ENCODE measurements at regions not wholly inside any gene's neighbourhood (a gene's known extent, or its start where the extent isn't known, plus 50 kb on each side); places are given as distances from the start of the nearest gene placed in this dataset.

DNA sequence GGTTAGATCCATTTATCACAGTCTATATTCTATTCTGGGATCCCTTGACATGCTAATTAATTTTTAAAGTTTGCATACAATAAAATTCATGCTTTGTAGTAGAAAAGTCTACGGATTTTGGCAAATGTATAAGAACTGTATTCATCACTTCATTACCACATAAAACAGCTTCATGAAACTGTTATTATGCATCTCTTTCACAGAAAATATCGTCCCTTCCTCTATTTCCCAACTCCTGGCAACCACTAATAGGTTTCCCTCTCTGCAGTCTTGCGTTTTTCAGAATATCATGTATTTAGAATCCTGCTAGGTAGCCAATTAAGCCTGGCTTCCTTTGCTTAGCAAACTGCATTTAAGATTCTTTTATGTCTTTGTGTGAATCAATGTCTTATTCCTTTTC lies 441.3 kb upstream of the RGS17 start:
- DNase-seq (ENCODE audit: low read depth in 2 of 2), result no peak
- no peak overlapping the region for H3K9ac ChIP-seq (ENCODE audit: insufficient read depth, low read length)
- TF ChIP-seq CTCF (conservative IDR thresholded peaks at IDR 0.05 in 1 of 2, IDR thresholded peaks at IDR 0.05 in 1 of 2; ENCODE audit: low read depth in 1 of 2, low read length in 2 of 2) (no peak), EZH2 (IDR thresholded peaks at IDR 0.05; ENCODE audit: low read length, missing control alignments) (no peak)
- H3K36me3 ChIP-seq (ENCODE audit: control insufficient read depth, insufficient read depth, low read length), result no peaks in the 10 kb centered on the region
- no peaks in the 10 kb centered on the region for H3K27me3 ChIP-seq (ENCODE audit: control insufficient read depth, insufficient read depth, low read length)
- H3K4me3 ChIP-seq (replicated peaks in 1 of 4; ENCODE audit: control extremely low read depth in 1 of 4, insufficient read depth in 1 of 4, low read depth in 3 of 4, low read length in 4 of 4), result no peak overlapping the region
- H3K4me1 ChIP-seq (ENCODE audit: control insufficient read depth, extremely low read depth, insufficient read depth, low read length), result no peaks in the 10 kb centered on the region
- no peak overlapping the region for H2AFZ ChIP-seq (ENCODE audit: low read length)
- H3K27ac ChIP-seq (ENCODE audit: insufficient read depth, low read length), result no peak overlapping the region
- H4K20me1 ChIP-seq (ENCODE audit: control insufficient read depth, extremely low read depth, insufficient read depth, low read length), result no peaks in the 10 kb centered on the region
- no peak overlapping the region for H3K4me2 ChIP-seq (ENCODE audit: extremely low read depth, insufficient read depth, low read length)
- no peaks in the 10 kb centered on the region for H3K79me2 ChIP-seq (ENCODE audit: control insufficient read depth, insufficient read depth, low read length)
- H3K9me3 ChIP-seq (ENCODE audit: control insufficient read depth, insufficient read depth, low read depth, low read length), result no peaks in the 10 kb centered on the region

- Histone ChIP-seq H3K36me3 (ENCODE audit: control insufficient read depth, insufficient read depth, low read length) (no peaks in the 10 kb centered on the region), H3K9ac (ENCODE audit: insufficient read depth, low read length) (no peak overlapping the region), H4K20me1 (ENCODE audit: control insufficient read depth, extremely low read depth, insufficient read depth, low read length) (no peaks in the 10 kb centered on the region), H3K4me3 (replicated peaks in 1 of 4; ENCODE audit: control extremely low read depth in 1 of 4, insufficient read depth in 1 of 4, low read depth in 3 of 4, low read length in 4 of 4) (no peak overlapping the region), H3K4me2 (ENCODE audit: extremely low read depth, insufficient read depth, low read length) (no peak overlapping the region), H3K79me2 (ENCODE audit: control insufficient read depth, insufficient read depth, low read length) (no peaks in the 10 kb centered on the region), H3K4me1 (ENCODE audit: control insufficient read depth, extremely low read depth, insufficient read depth, low read length) (no peaks in the 10 kb centered on the region), H3K27me3 (ENCODE audit: control insufficient read depth, insufficient read depth, low read length) (no peaks in the 10 kb centered on the region), H2AFZ (ENCODE audit: low read length) (no peak overlapping the region), H3K9me3 (ENCODE audit: control insufficient read depth, insufficient read depth, low read depth, low read length) (no peaks in the 10 kb centered on the region), H3K27ac (ENCODE audit: insufficient read depth, low read length) (no peak overlapping the region)
- peak; percentile 9 to 41 for DNase-seq (ENCODE audit: low read depth in 2 of 2)
- no peak for TF ChIP-seq EZH2 (IDR thresholded peaks at IDR 0.05; ENCODE audit: low read length, missing control alignments)
- no peak for TF ChIP-seq CTCF (conservative IDR thresholded peaks at IDR 0.05 in 1 of 2, IDR thresholded peaks at IDR 0.05 in 1 of 2; ENCODE audit: low read depth in 1 of 2, low read length in 2 of 2)
These were observed 437.5 kb upstream of the RGS17 start for GRCh38 chr6:153568628-153569027.

DNA sequence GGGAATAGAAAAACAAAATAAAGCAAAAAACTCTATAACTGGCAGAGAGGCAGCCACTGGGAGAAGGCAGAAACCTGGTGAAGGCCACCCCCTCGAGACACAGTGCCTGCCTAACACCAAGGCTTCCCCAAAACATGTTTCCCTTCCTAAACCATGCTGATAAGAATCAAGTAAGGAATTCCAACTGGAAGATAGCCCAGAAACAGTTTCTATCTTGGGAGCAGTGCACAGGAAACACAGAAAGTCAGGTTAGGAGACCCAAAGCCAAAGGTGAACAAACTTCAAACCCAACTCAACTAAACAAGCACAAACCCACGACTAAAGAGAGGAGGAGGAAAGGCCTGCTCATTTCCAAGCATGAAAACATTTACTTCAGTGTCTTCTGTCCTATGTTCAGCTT lies 433.7 kb upstream of the RGS17 start:
- Histone ChIP-seq H3K79me2 (ENCODE audit: control insufficient read depth, insufficient read depth, low read length) (no peaks in the 10 kb centered on the region), H3K4me1 (ENCODE audit: control insufficient read depth, extremely low read depth, insufficient read depth, low read length) (no peaks in the 10 kb centered on the region), H2AFZ (ENCODE audit: low read length) (no peak overlapping the region), H3K9ac (ENCODE audit: insufficient read depth, low read length) (no peak overlapping the region), H3K36me3 (ENCODE audit: control insufficient read depth, insufficient read depth, low read length) (no peaks in the 10 kb centered on the region), H3K27ac (ENCODE audit: insufficient read depth, low read length) (no peak overlapping the region), H3K4me3 (replicated peaks in 1 of 4; ENCODE audit: control extremely low read depth in 1 of 4, insufficient read depth in 1 of 4, low read depth in 3 of 4, low read length in 4 of 4) (no peak overlapping the region), H3K27me3 (ENCODE audit: control insufficient read depth, insufficient read depth, low read length) (no peaks in the 10 kb centered on the region), H3K4me2 (ENCODE audit: extremely low read depth, insufficient read depth, low read length) (no peak overlapping the region), H4K20me1 (ENCODE audit: control insufficient read depth, extremely low read depth, insufficient read depth, low read length) (no peaks in the 10 kb centered on the region), H3K9me3 (ENCODE audit: control insufficient read depth, insufficient read depth, low read depth, low read length) (no peaks in the 10 kb centered on the region)
- no peak for TF ChIP-seq EZH2 (IDR thresholded peaks at IDR 0.05; ENCODE audit: low read length, missing control alignments)
- DNase-seq (ENCODE audit: low read depth in 2 of 2), result peak; percentile 3

All from fibroblast of lung (primary cell).